MCF 10A (cell line): ENCODE measurements at regions not wholly inside any gene's neighbourhood (a gene's known extent, or its start where the extent isn't known, plus 50 kb on each side); places are given as distances from the start of the nearest gene placed in this dataset.

ENCODE experiments used
- BruUV-seq: library from RNA; stranded (reverse); fragments of 400-500 nt; replicated peaks from 2 replicates; lab custom pipeline; 2021; lab: Mats Ljungman, UMichigan
- CTCF ChIA-PET: fragments of 300-600 bp; sonication (Branson Sonifier 250); formaldehyde crosslinking; extraction: SDS; loops from one replicate; lab custom pipeline; 2021; ENCODE audit warnings: antibody characterized with exemption, inconsistent platforms; lab: Yijun Ruan, JAX
- POLR2A ChIA-PET: fragments of 300-600, 350-650 bp; sonication (Branson Sonifier 250); formaldehyde crosslinking; extraction: SDS; loops from one replicate; lab custom pipeline; 2020; ENCODE audit warnings: antibody characterized with exemption, inconsistent platforms; lab: Yijun Ruan, JAX
- DNase-seq: peaks from one replicate; pipeline ENCODE4 v3.0.0-alpha.2; 2018; ENCODE audit not compliant: unreplicated experiment
- H3K27ac Mint-ChIP-seq: one replicate; pipeline ENCODE4 v1.8.0; 2022; ENCODE audit warnings: mild to moderate bottlenecking, low read depth, mixed read lengths; ENCODE audit not compliant: unreplicated experiment
- H3K27me3 Mint-ChIP-seq: one replicate; pipeline ENCODE4 v1.8.0; 2022; ENCODE audit warnings: mixed read lengths; ENCODE audit not compliant: insufficient read depth, unreplicated experiment
- H3K36me3 Mint-ChIP-seq: one replicate; pipeline ENCODE4 v1.8.0; 2022; ENCODE audit warnings: mild to moderate bottlenecking, moderate library complexity, mixed read lengths; ENCODE audit not compliant: insufficient read depth, unreplicated experiment
- H3K4me1 Mint-ChIP-seq: one replicate; pipeline ENCODE4 v1.8.0; 2022; ENCODE audit warnings: mixed read lengths; ENCODE audit not compliant: insufficient read depth, unreplicated experiment
- H3K4me3 Mint-ChIP-seq: one replicate; pipeline ENCODE4 v1.8.0; 2022; ENCODE audit warnings: mild to moderate bottlenecking, moderate library complexity, mixed read lengths; ENCODE audit not compliant: unreplicated experiment
- H3K9me3 Mint-ChIP-seq: one replicate; pipeline ENCODE4 v1.8.0; 2022; ENCODE audit warnings: mixed read lengths; ENCODE audit not compliant: unreplicated experiment
- CTCF ChIP-seq: fragments of 200-600 bp; IDR thresholded peaks from one replicate; pipeline ENCODE4 v1.8.0; 2022; ENCODE audit warnings: antibody characterized with exemption, mild to moderate bottlenecking; ENCODE audit not compliant: unreplicated experiment
- intact Hi-C: fragments of 100-400 bp; cut with micrococcal nuclease; formaldehyde crosslinking; loops from 2 replicates; pipeline ENCODE4 v1.14.1; 2022

GRCh38 chr9:113646946-113647914 lies 183.7 kb downstream of the RGS3 start:
- TF ChIP-seq CTCF: no peak
- Mint-ChIP-seq H3K4me1 (no peaks in the 10 kb centered on the region), H3K9me3 (peaks cover 7% of the 10 kb centered on the region), H3K4me3 (no peak overlapping the region), H3K27ac (no peak overlapping the region), H3K27me3 (peaks cover 26% of the 10 kb centered on the region), H3K36me3 (no peaks in the 10 kb centered on the region)
- BruUV-seq: no TSS peak
- POLR2A ChIA-PET: no interaction called here
- no peak for DNase-seq
- intact Hi-C loops: no loop called here
- CTCF ChIA-PET: interaction anchor here (0.7 to 2.1 kb wide), 5 partner anchors 8 to 1466 kb away, joined by 3 to 9 read pairs (median 5); no protein-coding TSS in a partner anchor

- Mint-ChIP-seq H3K9me3 (peaks cover 7% of the 10 kb centered on the region), H3K4me1 (no peaks in the 10 kb centered on the region), H3K27ac (no peak overlapping the region), H3K36me3 (no peaks in the 10 kb centered on the region), H3K27me3 (peaks cover 19% of the 10 kb centered on the region), H3K4me3 (no peak overlapping the region)
- no peak for DNase-seq
- no TSS peak for BruUV-seq
- TF ChIP-seq CTCF: no peak
- intact Hi-C loops: no loop called here
- ChIA-PET POLR2A (no interaction called here), CTCF (no interaction called here)
These were observed 184.5 kb downstream of the RGS3 start for GRCh38 chr9:113648048-113648447.

GRCh38 chr9:113648586-113648985 lies 185.1 kb downstream of the RGS3 start:
- TF ChIP-seq CTCF: no peak
- intact Hi-C loops: no loop called here
- Mint-ChIP-seq H3K4me1 (no peaks in the 10 kb centered on the region), H3K9me3 (peaks cover 2% of the 10 kb centered on the region), H3K36me3 (no peaks in the 10 kb centered on the region), H3K4me3 (no peak overlapping the region), H3K27me3 (peaks cover 14% of the 10 kb centered on the region), H3K27ac (no peak overlapping the region)
- no peak for DNase-seq
- no TSS peak for BruUV-seq
- ChIA-PET POLR2A (no interaction called here), CTCF (no interaction called here)

GRCh38 chr9:113649054-113649453 lies 185.5 kb downstream of the RGS3 start:
- H3K9me3 Mint-ChIP-seq: no peaks in the 10 kb centered on the region
- BruUV-seq: no TSS peak
- no peak overlapping the region for H3K4me3 Mint-ChIP-seq
- peaks cover 9% of the 10 kb centered on the region for H3K27me3 Mint-ChIP-seq
- TF ChIP-seq CTCF: no peak
- intact Hi-C loops: no loop called here
- H3K4me1 Mint-ChIP-seq: no peaks in the 10 kb centered on the region
- H3K36me3 Mint-ChIP-seq: no peaks in the 10 kb centered on the region
- DNase-seq: no peak
- ChIA-PET CTCF (no interaction called here), POLR2A (no interaction called here)
- no peak overlapping the region for H3K27ac Mint-ChIP-seq
